Psoas muscle (tissue), 7 donors: ENCODE measurements at regions not wholly inside any gene's neighbourhood (a gene's known extent, or its start where the extent isn't known, plus 50 kb on each side); places are given as distances from the start of the nearest gene placed in this dataset.

Source experiments
- ATAC-seq, 4 donors: fragments of 200-7000 bp; cut with Tn5 transposase; one replicate each; pipeline ENCODE4 v1.9.1; 2020; ENCODE audit warnings: moderate library complexity in 3 of 4, mild to moderate bottlenecking in 2 of 4
- DNase-seq, 2 donors: peaks; one replicate each; pipeline ENCODE4 v3.0.0-alpha.2; 2020
- H3K27ac ChIP-seq: fragments of 200-600 bp; one replicate; pipeline ENCODE4 v1.8.0; 2022
- H3K27me3 ChIP-seq, 3 donors: fragments of 200-600 bp in 1 of 3; one replicate each; pipeline versions ENCODE4 v1.6.1 to v1.8.0; 2013 to 2022; ENCODE audit warnings: low read length in 2 of 3, mild to moderate bottlenecking in 2 of 3, moderate library complexity in 1 of 3; ENCODE audit not compliant: insufficient read depth in 3 of 3
- H3K36me3 ChIP-seq, 2 donors: fragments of 200-600 bp in 1 of 2; one replicate each; pipeline versions ENCODE4 v1.6.1 to v1.8.0; 2013 to 2022; ENCODE audit warnings: low read depth in 1 of 2, mild to moderate bottlenecking in 1 of 2, moderate library complexity in 1 of 2; ENCODE audit not compliant: insufficient read depth in 1 of 2
- H3K4me1 ChIP-seq: fragments of 200-600 bp; one replicate; pipeline ENCODE4 v1.8.0; 2022
- H3K4me3 ChIP-seq: fragments of 200-600 bp; one replicate; pipeline ENCODE4 v1.8.0; 2022; ENCODE audit warnings: mild to moderate bottlenecking
- H3K9me3 ChIP-seq: fragments of 200-600 bp; one replicate; pipeline ENCODE4 v1.8.0; 2022
- CTCF ChIP-seq: fragments of 200-600 bp; IDR thresholded peaks from one replicate; pipeline ENCODE4 v1.8.0; 2022; ENCODE audit warnings: antibody characterized with exemption
- whole genome bisulfite sequencing, 3 donors: extraction: QIAGEN DNeasy Blood & Tissue Kit; methylation state at CpG; one replicate each; pipeline versions ENCODE4 v1.1.6 to v1.1.7; 2013; 5-methylcytosine and 5-hydroxymethylcytosine counted together
- intact Hi-C, 2 donors: fragments of 100-400 bp; cut with DNase I; formaldehyde crosslinking; loops; one replicate each; pipeline versions ENCODE4 v1.11.0 to v1.14.2; 2022
- donor health status: healthy with polysubstance abuse.
- donor health status: DM: no; HTN: no; CAD: no; lungs with moderate emphysema.
- donor health status: Bipolar disorder and iron deficiency.
- donor health status: healthy.
- donor health status: DM: yes; HTN: yes; CAD: no.
- donor health status: DM: no; HTN: no; CAD: no.
- donor health status: DM: yes; HTN: yes; CAD: no.

DNA sequence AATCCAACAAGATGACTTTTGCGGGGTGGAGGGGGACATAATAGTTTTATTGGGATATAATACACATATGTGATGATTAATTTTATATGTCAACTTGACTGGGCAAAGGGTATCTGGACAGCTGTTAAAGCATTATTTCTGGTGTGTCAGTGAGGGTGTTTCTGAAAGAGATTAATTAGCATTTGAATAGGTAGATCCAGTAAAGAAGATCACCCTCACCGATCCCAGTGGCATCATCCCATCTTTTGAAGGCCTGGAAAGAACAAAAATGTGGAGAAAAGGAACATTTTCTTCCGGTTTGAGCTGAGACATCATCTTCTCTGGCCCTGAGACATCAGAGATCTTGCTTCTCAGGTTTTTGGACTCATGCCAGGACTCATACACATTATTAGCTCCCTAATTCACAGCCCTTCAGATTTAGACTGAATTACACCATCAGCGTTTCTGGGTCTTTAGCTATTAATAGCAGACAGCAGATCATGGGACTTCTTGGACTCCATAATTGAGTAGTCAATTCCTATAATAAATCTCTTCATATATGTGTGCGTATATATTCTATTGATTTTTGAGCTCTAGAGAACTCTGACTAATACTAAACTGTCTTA, 283.6 kb downstream of the PCNX1 start:
- DNase-seq (no peak), ATAC-seq (no peak)
- Histone ChIP-seq H3K36me3 (no peaks in the 10 kb centered on the region), H3K27ac (no peak overlapping the region), H3K4me3 (no peak overlapping the region), H3K27me3 (peaks cover 0 to 2% (median 0%) of the 10 kb centered on the region in 3 donors), H3K9me3 (no peaks in the 10 kb centered on the region), H3K4me1 (no peaks in the 10 kb centered on the region)
- 59 to 61% (median 60%) methylated on average over 5 of the region's 5 CpGs for WGBS, 3 donors
- no peak for TF ChIP-seq CTCF
- intact Hi-C loops: no loop called here

- 15 to 24% (median 22%) methylated on average over 1 of the region's 1 CpG for WGBS, 3 donors
- Histone ChIP-seq H3K27ac (no peak overlapping the region), H3K9me3 (no peaks in the 10 kb centered on the region), H3K27me3 (peaks cover 0 to 1% (median 0%) of the 10 kb centered on the region in 3 donors), H3K4me1 (no peaks in the 10 kb centered on the region), H3K4me3 (no peak overlapping the region), H3K36me3 (no peaks in the 10 kb centered on the region)
- no peak for DNase-seq
- TF ChIP-seq CTCF: no peak
- intact Hi-C loops: no loop called here
- no peak for ATAC-seq
Measured at GRCh38 chr14:71193663-71194062, 286.4 kb downstream of the PCNX1 start.

DNA sequence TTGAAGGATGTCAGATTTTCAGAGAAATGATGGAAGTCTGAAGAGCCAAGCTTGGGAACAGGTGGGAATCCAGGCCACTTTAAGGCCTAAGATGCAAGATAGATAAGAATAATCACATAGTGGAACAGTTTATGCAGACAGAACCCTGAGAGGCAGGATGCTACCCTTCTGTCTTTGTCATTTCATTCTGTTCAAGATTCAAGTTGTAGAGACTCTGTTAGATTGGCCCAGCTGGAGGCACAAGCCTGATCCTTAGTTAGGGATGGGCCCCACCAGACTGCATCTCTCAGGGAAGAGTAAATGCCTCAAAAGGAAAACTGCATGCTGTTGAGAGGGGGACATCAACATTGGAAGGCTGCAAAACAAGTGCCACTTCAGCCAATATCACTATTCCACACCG, 287.0 kb downstream of the PCNX1 start:
- 26 to 56% (median 31%) methylated on average over 1 of the region's 1 CpG for WGBS, 3 donors
- no peaks in the 10 kb centered on the region for H3K9me3 ChIP-seq
- peaks cover 0 to 1% (median 0%) of the 10 kb centered on the region in 3 donors for H3K27me3 ChIP-seq
- no peak overlapping the region for H3K27ac ChIP-seq
- DNase-seq: no peak
- H3K4me1 ChIP-seq: no peaks in the 10 kb centered on the region
- no peak for ATAC-seq
- intact Hi-C loops: no loop called here
- H3K4me3 ChIP-seq: no peak overlapping the region
- no peaks in the 10 kb centered on the region for H3K36me3 ChIP-seq
- TF ChIP-seq CTCF: no peak

DNA sequence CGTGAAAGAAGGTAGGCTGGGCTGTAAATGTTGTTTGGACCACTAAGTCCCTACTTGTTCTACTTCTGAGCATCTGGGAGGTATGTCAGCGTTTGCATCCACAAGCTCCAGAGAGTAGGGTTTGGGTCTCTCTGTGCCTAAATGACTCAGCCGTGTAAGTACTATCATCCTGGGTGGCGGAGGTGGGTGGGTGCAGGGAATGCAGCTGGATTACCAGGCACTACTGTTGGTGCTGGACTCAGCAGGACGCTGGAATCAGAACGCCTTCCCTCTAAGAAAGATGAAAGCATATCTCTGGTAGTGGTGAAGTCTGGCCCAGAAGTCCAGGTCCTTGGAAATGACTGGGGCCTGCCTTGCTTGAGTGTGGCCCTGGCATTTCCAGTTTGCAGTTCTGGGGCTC, 289.7 kb downstream of the PCNX1 start:
- intact Hi-C loops: no loop called here
- ATAC-seq (no peak), DNase-seq (no peak)
- Histone ChIP-seq H3K36me3 (no peaks in the 10 kb centered on the region), H3K4me3 (no peak overlapping the region), H3K27ac (no peak overlapping the region), H3K27me3 (peaks cover 0 to 1% (median 0%) of the 10 kb centered on the region in 3 donors), H3K9me3 (no peaks in the 10 kb centered on the region), H3K4me1 (no peaks in the 10 kb centered on the region)
- no peak for TF ChIP-seq CTCF
- 64 to 78% (median 75%) methylated on average over 6 of the region's 6 CpGs for WGBS, 3 donors

- Histone ChIP-seq H3K4me1 (no peaks in the 10 kb centered on the region), H3K36me3 (no peaks in the 10 kb centered on the region), H3K27ac (no peak overlapping the region), H3K9me3 (no peaks in the 10 kb centered on the region), H3K27me3 (peaks cover 0 to 3% (median 0%) of the 10 kb centered on the region in 3 donors), H3K4me3 (no peak overlapping the region)
- ATAC-seq (no peak), DNase-seq (no peak)
- intact Hi-C loops: no loop called here
- TF ChIP-seq CTCF: no peak
- WGBS, 3 donors: 73 to 76% (median 76%) methylated on average over 5 of the region's 5 CpGs
Measured at GRCh38 chr14:71198687-71199086, 291.4 kb downstream of the PCNX1 start.
